IMR-90 (cell line): ENCODE measurements at regions not wholly inside any gene's neighbourhood (a gene's known extent, or its start where the extent isn't known, plus 50 kb on each side); places are given as distances from the start of the nearest gene placed in this dataset.

Experiments
- ATAC-seq: fragments of 200-7000 bp; cut with Tn5 transposase; 2 replicates; pipeline ENCODE4 v1.9.1; 2020; ENCODE audit warnings: low read depth, mild to moderate bottlenecking, moderate library complexity
- BruUV-seq: library from RNA; stranded (reverse); fragments of 400-500 nt; replicated peaks from 2 replicates; lab custom pipeline; 2021; lab: Mats Ljungman, UMichigan
- CTCF ChIA-PET: fragments of 300-600 bp; formaldehyde crosslinking; extraction: SDS; loops from one replicate; lab custom pipeline; 2021; ENCODE audit warnings: antibody characterized with exemption; lab: Yijun Ruan, JAX
- POLR2A ChIA-PET: fragments of 300-600 bp; sonication (Branson Sonifier 250); formaldehyde crosslinking; loops from one replicate; lab custom pipeline; 2022; ENCODE audit warnings: antibody characterized with exemption; ENCODE audit not compliant: unreplicated experiment; lab: Charles Lee
- DNase-seq: peaks from one replicate; pipeline ENCODE4 v3.0.0; 2013
- H2AFZ ChIP-seq: replicated peaks from 2 replicates; pipeline ENCODE3; 2013; ENCODE audit warnings: low read length, mild to moderate bottlenecking; ENCODE audit not compliant: poor library complexity
- H2AK5ac ChIP-seq: 2 replicates; pipeline ENCODE4 v1.6.1; 2013; ENCODE audit warnings: low read depth, low read length, inconsistent platforms
- H2AK9ac ChIP-seq: replicated peaks from 2 replicates; pipeline ENCODE3; 2013; ENCODE audit warnings: mild to moderate bottlenecking, low read depth, low read length, moderate library complexity; ENCODE audit not compliant: poor library complexity
- H2BK120ac ChIP-seq: 2 replicates; pipeline ENCODE4 v1.6.1; 2013; ENCODE audit warnings: low read depth, low read length, inconsistent platforms
- H2BK15ac ChIP-seq: 3 replicates; pipeline ENCODE4 v1.6.1; 2013; ENCODE audit warnings: low read depth, low read length, inconsistent platforms
- H2BK20ac ChIP-seq: 2 replicates; pipeline ENCODE4 v1.6.1; 2013; ENCODE audit warnings: low read depth, mild to moderate bottlenecking, inconsistent platforms, low read length, moderate library complexity
- H2BK5ac ChIP-seq: 2 replicates; pipeline ENCODE4 v1.6.1; 2013; ENCODE audit warnings: mild to moderate bottlenecking, low read depth, low read length, inconsistent platforms; ENCODE audit not compliant: poor library complexity, severe bottlenecking
- H3K14ac ChIP-seq: replicated peaks from 2 replicates; pipeline ENCODE4 v1.6.1; 2013; ENCODE audit warnings: low read depth, low read length, inconsistent platforms
- H3K18ac ChIP-seq: 2 replicates; pipeline ENCODE4 v1.6.1; 2013; ENCODE audit warnings: low read depth, low read length, control low read depth
- H3K23ac ChIP-seq: 2 replicates; pipeline ENCODE4 v1.6.1; 2013; ENCODE audit warnings: low read depth, low read length, inconsistent platforms
- H3K27ac ChIP-seq: 2 replicates; pipeline ENCODE4 v1.5.1; 2013; ENCODE audit warnings: mild to moderate bottlenecking, control low read depth, low read length; ENCODE audit not compliant: insufficient read depth
- H3K27me3 ChIP-seq: 2 replicates; pipeline ENCODE4 v1.6.1; 2013; ENCODE audit warnings: low read length; ENCODE audit not compliant: control insufficient read depth, insufficient read depth
- H3K36me3 ChIP-seq: 2 replicates; pipeline ENCODE4 v1.6.1; 2013; ENCODE audit warnings: low read length, mixed read lengths; ENCODE audit not compliant: control insufficient read depth, insufficient read depth
- H3K4ac ChIP-seq: 2 replicates; pipeline ENCODE4 v1.6.1; 2013; ENCODE audit warnings: low read depth, low read length, inconsistent platforms
- H3K4me1 ChIP-seq: 2 replicates; pipeline ENCODE4 v1.6.1; 2013; ENCODE audit warnings: low read length, mixed read lengths; ENCODE audit not compliant: control insufficient read depth, insufficient read depth
- H3K4me2 ChIP-seq: 2 replicates; pipeline ENCODE4 v1.6.1; 2013; ENCODE audit warnings: low read depth, mild to moderate bottlenecking, control low read depth, low read length, moderate library complexity
- H3K4me3 ChIP-seq: 2 replicates; pipeline ENCODE4 v1.5.1; 2013; ENCODE audit warnings: low read depth, mild to moderate bottlenecking, control low read depth, low read length, moderate library complexity; ENCODE audit not compliant: insufficient read depth
- H3K56ac ChIP-seq: 2 replicates; pipeline ENCODE4 v1.6.1; 2013; ENCODE audit warnings: low read length, inconsistent platforms; ENCODE audit not compliant: insufficient read depth; ENCODE audit errors: extremely low read depth
- H3K79me1 ChIP-seq, 2 experiments: 2 replicates each; pipeline ENCODE4 v1.6.1; 2013; ENCODE audit warnings: low read length in 2 of 2, inconsistent platforms in 1 of 2, low read depth in 1 of 2
- H3K9ac ChIP-seq: 2 replicates; pipeline ENCODE4 v1.6.1; 2013; ENCODE audit warnings: low read depth, low read length, control low read depth
- H3K9me1 ChIP-seq: 2 replicates; pipeline ENCODE4 v1.6.1; 2013; ENCODE audit warnings: low read length, inconsistent platforms; ENCODE audit not compliant: insufficient read depth
- H3K9me3 ChIP-seq: 2 replicates; pipeline ENCODE4 v1.6.1; 2013; ENCODE audit warnings: low read length; ENCODE audit not compliant: control insufficient read depth, insufficient read depth
- H4K20me1 ChIP-seq: 2 replicates; pipeline ENCODE4 v1.6.1; 2013; ENCODE audit warnings: low read length, inconsistent platforms; ENCODE audit not compliant: insufficient read depth
- H4K5ac ChIP-seq: 2 replicates; pipeline ENCODE4 v1.6.1; 2013; ENCODE audit warnings: mild to moderate bottlenecking, low read depth, low read length, control low read depth
- H4K8ac ChIP-seq, 2 experiments: 2 replicates each; pipeline ENCODE4 v1.6.1; 2013; ENCODE audit warnings: low read depth in 2 of 2, low read length in 2 of 2, control low read depth in 1 of 2, inconsistent platforms in 1 of 2
- H4K91ac ChIP-seq: 2 replicates; pipeline ENCODE4 v1.6.1; 2013; ENCODE audit warnings: low read depth, low read length, inconsistent platforms; ENCODE audit not compliant: insufficient read depth
- BHLHE40 ChIP-seq: fragments of 150-350 bp; IDR thresholded peaks from 2 replicates; pipeline ENCODE4 v1.6.1; 2016; ENCODE audit warnings: mild to moderate bottlenecking, low read depth, low read length
- CEBPB ChIP-seq: IDR thresholded peaks from 2 replicates; pipeline ENCODE4 v1.6.1; 2012; ENCODE audit warnings: low read depth, low read length, improper control_type of control experiment
- CHD1 ChIP-seq: IDR thresholded peaks from 2 replicates; pipeline ENCODE4 v1.6.1; 2012; ENCODE audit warnings: low read depth, low read length, improper control_type of control experiment
- CTCF ChIP-seq: conservative IDR thresholded peaks from 2 replicates; pipeline ENCODE4 v1.5.1; 2012; ENCODE audit warnings: mild to moderate bottlenecking, low read depth, low read length, improper control_type of control experiment
- ELK1 ChIP-seq: fragments of 150-350 bp; IDR thresholded peaks from 2 replicates; pipeline ENCODE4 v1.6.1; 2016; ENCODE audit warnings: low read depth, mild to moderate bottlenecking, low read length, moderate library complexity, borderline replicate concordance
- FOS ChIP-seq: fragments of 150-350 bp; IDR thresholded peaks from 2 replicates; pipeline ENCODE4 v1.6.1; 2016; ENCODE audit warnings: low read depth, low read length
- MXI1 ChIP-seq: IDR thresholded peaks from 2 replicates; pipeline ENCODE4 v1.6.1; 2012; ENCODE audit warnings: low read depth, mild to moderate bottlenecking, low read length, moderate library complexity, borderline replicate concordance
- RFX5 ChIP-seq: IDR thresholded peaks from 2 replicates; pipeline ENCODE4 v1.8.0; 2012; ENCODE audit warnings: low read depth, mild to moderate bottlenecking, low read length, moderate library complexity
- WGBS, 2 experiments: methylation state at CpG; one replicate each; pipeline versions ENCODE4 v1.1.5 to v1.1.7; 2013; ENCODE audit warnings: missing lambda C conversion rate in 2 of 2; ENCODE audit not compliant: insufficient read length in 1 of 2; ENCODE audit errors: extremely low coverage in 2 of 2; 5-methylcytosine and 5-hydroxymethylcytosine counted together
- dilution Hi-C: fragments of 300-500 bp; cut with HindIII; formaldehyde crosslinking; loops from one replicate; pipeline ENCODE4 v1.14.3; 2018; ENCODE audit warnings: low sequenced_read_pairs; ENCODE audit not compliant: unreplicated experiment
- in situ Hi-C: fragments of 300-500 bp; cut with MboI; formaldehyde crosslinking; loops from 3 replicates; pipeline ENCODE4 v1.14.3; 2019; ENCODE audit warnings: low sequenced_read_pairs, inconsistent platforms, mixed read lengths
- intact Hi-C: fragments of 100-400 bp; cut with micrococcal nuclease; formaldehyde crosslinking; loops from 2 replicates; pipeline ENCODE4 v1.10.0; 2022

- no peaks in the 10 kb centered on the region for H3K4me1 ChIP-seq
- no peaks in the 10 kb centered on the region for H3K36me3 ChIP-seq
- H3K4me3 ChIP-seq = no peak overlapping the region
- in situ Hi-C loops (no loop called here), dilution Hi-C loops (no loop called here), intact Hi-C loops (no loop called here)
- H4K20me1 ChIP-seq = no peaks in the 10 kb centered on the region
- no peaks in the 10 kb centered on the region for H3K9me1 ChIP-seq
- H3K79me1 ChIP-seq = no peaks in the 10 kb centered on the region
- no peak overlapping the region for H2BK120ac ChIP-seq
- H2BK5ac ChIP-seq = no peak overlapping the region
- CTCF ChIA-PET = no interaction called here
- BruUV-seq = no TSS peak
- H2AK9ac ChIP-seq = no peak overlapping the region
- H3K56ac ChIP-seq = no peak overlapping the region
- H3K18ac ChIP-seq = no peak overlapping the region
- 100% methylated on average over 2 of the region's 5 CpGs; no CpG with 5 or more reads in 1 of the 2 experiments for WGBS, 2 experiments
- no peak overlapping the region for H4K8ac ChIP-seq
- H3K23ac ChIP-seq = no peak overlapping the region
- no peak overlapping the region for H4K5ac ChIP-seq
- H3K9me3 ChIP-seq = peaks cover 14% of the 10 kb centered on the region
- H4K91ac ChIP-seq = no peak overlapping the region
- POLR2A ChIA-PET = no interaction called here
- H3K27me3 ChIP-seq = no peaks in the 10 kb centered on the region
- ATAC-seq = no peak
- H3K4ac ChIP-seq = no peak overlapping the region
- no peak overlapping the region for H2BK20ac ChIP-seq
- H3K4me2 ChIP-seq = no peak overlapping the region
- TF ChIP-seq CEBPB (no peak), ELK1 (no peak), RFX5 (no peak), CTCF (no peak), FOS (no peak), BHLHE40 (no peak), MXI1 (no peak), CHD1 (no peak)
- H2BK15ac ChIP-seq = no peak overlapping the region
- H3K9ac ChIP-seq = no peak overlapping the region
- H3K14ac ChIP-seq = no peak overlapping the region
- no peak for DNase-seq
- H2AK5ac ChIP-seq = no peak overlapping the region
- H3K27ac ChIP-seq = no peak overlapping the region
- no peak overlapping the region for H2AFZ ChIP-seq
Measured at GRCh38 chr1:187631381-187631675, 802.6 kb downstream of the PLA2G4A start.
